SK-N-SH treated with all-trans-retinoic acid at 6 μM for 48 hours (cell line): ENCODE measurements at regions not wholly inside any gene's neighbourhood (a gene's known extent, or its start where the extent isn't known, plus 50 kb on each side); places are given as distances from the start of the nearest gene placed in this dataset.

Experiments
- ATAC-seq: fragments of 200-7000 bp; cut with Tn5 transposase; 3 replicates; pipeline ENCODE4 v1.9.1; 2020; ENCODE audit warnings: mild to moderate bottlenecking, moderate library complexity
- ARNTL ChIP-seq: fragments of 450-650 bp; formaldehyde crosslinking; IDR thresholded peaks from 2 replicates; pipeline ENCODE4 v1.5.0; 2020; ENCODE audit warnings: low read depth, mild to moderate bottlenecking, moderate library complexity, borderline replicate concordance
- BACH2 ChIP-seq: fragments of 250-450 bp; sonication (Bioruptor Pico); IDR thresholded peaks from 2 replicates; pipeline ENCODE4 v1.9.0; 2021; ENCODE audit warnings: mild to moderate bottlenecking, borderline replicate concordance
- CREB5 ChIP-seq: fragments of 250-450 bp; sonication (Bioruptor Pico); IDR thresholded peaks from 2 replicates; pipeline ENCODE4 v1.5.1; 2020; ENCODE audit warnings: low read depth, mild to moderate bottlenecking, moderate library complexity
- CSDC2 ChIP-seq: fragments of 250-450 bp; sonication (Bioruptor Pico); IDR thresholded peaks from 2 replicates; pipeline ENCODE4 v1.5.0; 2020; ENCODE audit warnings: mild to moderate bottlenecking, moderate library complexity
- ESRRG ChIP-seq: fragments of 250-450 bp; sonication (Bioruptor Pico); IDR thresholded peaks from 2 replicates; pipeline ENCODE4 v1.6.1; 2021; ENCODE audit warnings: mild to moderate bottlenecking
- GLIS3 ChIP-seq: fragments of 250-450 bp; sonication (Bioruptor Pico); IDR thresholded peaks from 2 replicates; pipeline ENCODE4 v1.5.0; 2020; ENCODE audit warnings: mild to moderate bottlenecking, moderate library complexity
- ISL1 ChIP-seq: fragments of 250-450 bp; sonication (Bioruptor Pico); IDR thresholded peaks from 2 replicates; pipeline ENCODE4 v2.1.2; 2022; ENCODE audit warnings: mild to moderate bottlenecking, moderate library complexity
- OSR1 ChIP-seq: fragments of 250-450 bp; sonication (Bioruptor Pico); IDR thresholded peaks from 2 replicates; pipeline ENCODE4 v1.8.0; 2022; ENCODE audit warnings: moderate library complexity, mild to moderate bottlenecking, inconsistent platforms
- POU6F1 ChIP-seq: fragments of 250-450 bp; sonication (Bioruptor Pico); IDR thresholded peaks from 2 replicates; pipeline ENCODE4 v1.8.0; 2021; ENCODE audit warnings: low read depth, mild to moderate bottlenecking, moderate library complexity, borderline replicate concordance
- PPARA ChIP-seq: fragments of 250-450 bp; sonication (Bioruptor Pico); IDR thresholded peaks from 2 replicates; pipeline ENCODE4 v1.5.0; 2020; ENCODE audit warnings: mild to moderate bottlenecking, borderline replicate concordance
- RARB ChIP-seq: fragments of 250-450 bp; sonication (Bioruptor Pico); IDR thresholded peaks from 2 replicates; pipeline ENCODE4 v1.8.0; 2021; ENCODE audit warnings: mild to moderate bottlenecking, moderate library complexity
- SNAI2 ChIP-seq: fragments of 250-450 bp; sonication (Bioruptor Pico); IDR thresholded peaks from 2 replicates; pipeline ENCODE4 v1.5.0; 2020; ENCODE audit warnings: mild to moderate bottlenecking, moderate library complexity
- TCF4 ChIP-seq: fragments of 250-450 bp; sonication (Bioruptor Pico); IDR thresholded peaks from 2 replicates; pipeline ENCODE4 v1.8.0; 2021; ENCODE audit warnings: mild to moderate bottlenecking, moderate library complexity, borderline replicate concordance
- TOX ChIP-seq: fragments of 250-450 bp; sonication (Bioruptor Pico); IDR thresholded peaks from 2 replicates; pipeline ENCODE4 v1.8.0; 2021; ENCODE audit warnings: mild to moderate bottlenecking, moderate library complexity, borderline replicate concordance
- ZC3H10 ChIP-seq: fragments of 250-450 bp; sonication (Bioruptor Pico); IDR thresholded peaks from 2 replicates; pipeline ENCODE4 v1.5.1; 2021; ENCODE audit warnings: mild to moderate bottlenecking, moderate library complexity
- ZFP3 ChIP-seq: fragments of 250-450 bp; sonication (Bioruptor Pico); IDR thresholded peaks from 2 replicates; pipeline ENCODE4 v1.5.0; 2020; ENCODE audit warnings: mild to moderate bottlenecking, moderate library complexity
- ZNF565 ChIP-seq: fragments of 450-650 bp; formaldehyde crosslinking; conservative IDR thresholded peaks from 2 replicates; pipeline ENCODE4 v1.5.0; 2020; ENCODE audit warnings: low read depth, mild to moderate bottlenecking, moderate library complexity
- ZNF70 ChIP-seq: fragments of 450-650 bp; formaldehyde crosslinking; IDR thresholded peaks from 2 replicates; pipeline ENCODE4 v1.5.0; 2020; ENCODE audit warnings: mild to moderate bottlenecking, moderate library complexity
- ZNF8 ChIP-seq: fragments of 450-650 bp; formaldehyde crosslinking; IDR thresholded peaks from 2 replicates; pipeline ENCODE4 v1.5.0; 2020; ENCODE audit warnings: mild to moderate bottlenecking, moderate library complexity
- TF ChIP-seq, protein P1 (sequence below): fragments of 250-450 bp; sonication (Bioruptor Pico); IDR thresholded peaks from 2 replicates; pipeline ENCODE4 v1.5.1; 2021; ENCODE audit warnings: mild to moderate bottlenecking, moderate library complexity
- TF ChIP-seq, protein P2 (sequence below): fragments of 250-450 bp; sonication (Bioruptor Pico); IDR thresholded peaks from 2 replicates; pipeline ENCODE4 v1.5.0; 2020; ENCODE audit warnings: mild to moderate bottlenecking, moderate library complexity

DNA sequence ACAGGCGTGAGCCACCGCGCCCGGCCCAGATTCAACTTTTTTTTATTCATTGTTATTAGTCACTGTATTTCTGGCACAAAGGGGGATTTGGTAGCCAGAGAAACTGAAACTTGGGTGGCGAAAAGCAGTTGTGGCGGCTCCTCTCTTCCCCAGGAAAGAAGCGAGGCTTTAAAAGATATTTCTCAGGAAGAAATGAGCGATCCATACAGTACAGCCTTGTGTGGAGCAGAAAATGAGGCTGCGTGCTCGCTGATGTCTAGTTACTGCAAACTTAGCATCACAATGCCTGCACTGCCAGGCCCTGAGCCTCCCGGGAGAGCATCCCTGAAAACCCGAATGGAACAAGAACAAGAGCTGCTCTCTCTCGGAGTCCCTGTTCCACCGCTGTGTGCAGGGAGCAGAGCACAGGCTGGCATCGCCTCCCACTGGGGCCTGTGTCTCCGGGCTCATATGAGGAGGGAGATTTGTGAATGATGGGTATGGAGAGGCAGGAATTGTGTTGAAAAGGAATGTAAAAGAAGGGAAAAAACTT lies 234.0 kb downstream of the ZNF516 start:
- ATAC-seq: no peak
- TF ChIP-seq OSR1 (CRISPR knock-in tag) (no peak), ESRRG (CRISPR knock-in tag) (no peak), ARNTL (no peak), ZNF8 (no peak), ISL1 (no peak), CSDC2 (CRISPR knock-in tag) (no peak), GLIS3 (CRISPR knock-in tag) (no peak), TCF4 (CRISPR knock-in tag) (no peak), RARB (CRISPR knock-in tag) (no peak), ZC3H10 (CRISPR knock-in tag) (no peak), ZFP3 (CRISPR knock-in tag) (no peak), CREB5 (no peak), BACH2 (CRISPR knock-in tag) (no peak)
- TF ChIP-seq, protein P1, sequence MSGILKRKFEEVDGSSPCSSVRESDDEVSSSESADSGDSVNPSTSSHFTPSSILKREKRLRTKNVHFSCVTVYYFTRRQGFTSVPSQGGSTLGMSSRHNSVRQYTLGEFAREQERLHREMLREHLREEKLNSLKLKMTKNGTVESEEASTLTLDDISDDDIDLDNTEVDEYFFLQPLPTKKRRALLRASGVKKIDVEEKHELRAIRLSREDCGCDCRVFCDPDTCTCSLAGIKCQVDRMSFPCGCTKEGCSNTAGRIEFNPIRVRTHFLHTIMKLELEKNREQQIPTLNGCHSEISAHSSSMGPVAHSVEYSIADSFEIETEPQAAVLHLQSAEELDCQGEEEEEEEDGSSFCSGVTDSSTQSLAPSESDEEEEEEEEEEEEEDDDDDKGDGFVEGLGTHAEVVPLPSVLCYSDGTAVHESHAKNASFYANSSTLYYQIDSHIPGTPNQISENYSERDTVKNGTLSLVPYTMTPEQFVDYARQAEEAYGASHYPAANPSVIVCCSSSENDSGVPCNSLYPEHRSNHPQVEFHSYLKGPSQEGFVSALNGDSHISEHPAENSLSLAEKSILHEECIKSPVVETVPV: no peak
- TF ChIP-seq, protein P2, sequence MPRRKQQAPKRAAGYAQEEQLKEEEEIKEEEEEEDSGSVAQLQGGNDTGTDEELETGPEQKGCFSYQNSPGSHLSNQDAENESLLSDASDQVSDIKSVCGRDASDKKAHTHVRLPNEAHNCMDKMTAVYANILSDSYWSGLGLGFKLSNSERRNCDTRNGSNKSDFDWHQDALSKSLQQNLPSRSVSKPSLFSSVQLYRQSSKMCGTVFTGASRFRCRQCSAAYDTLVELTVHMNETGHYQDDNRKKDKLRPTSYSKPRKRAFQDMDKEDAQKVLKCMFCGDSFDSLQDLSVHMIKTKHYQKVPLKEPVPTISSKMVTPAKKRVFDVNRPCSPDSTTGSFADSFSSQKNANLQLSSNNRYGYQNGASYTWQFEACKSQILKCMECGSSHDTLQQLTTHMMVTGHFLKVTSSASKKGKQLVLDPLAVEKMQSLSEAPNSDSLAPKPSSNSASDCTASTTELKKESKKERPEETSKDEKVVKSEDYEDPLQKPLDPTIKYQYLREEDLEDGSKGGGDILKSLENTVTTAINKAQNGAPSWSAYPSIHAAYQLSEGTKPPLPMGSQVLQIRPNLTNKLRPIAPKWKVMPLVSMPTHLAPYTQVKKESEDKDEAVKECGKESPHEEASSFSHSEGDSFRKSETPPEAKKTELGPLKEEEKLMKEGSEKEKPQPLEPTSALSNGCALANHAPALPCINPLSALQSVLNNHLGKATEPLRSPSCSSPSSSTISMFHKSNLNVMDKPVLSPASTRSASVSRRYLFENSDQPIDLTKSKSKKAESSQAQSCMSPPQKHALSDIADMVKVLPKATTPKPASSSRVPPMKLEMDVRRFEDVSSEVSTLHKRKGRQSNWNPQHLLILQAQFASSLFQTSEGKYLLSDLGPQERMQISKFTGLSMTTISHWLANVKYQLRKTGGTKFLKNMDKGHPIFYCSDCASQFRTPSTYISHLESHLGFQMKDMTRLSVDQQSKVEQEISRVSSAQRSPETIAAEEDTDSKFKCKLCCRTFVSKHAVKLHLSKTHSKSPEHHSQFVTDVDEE (CRISPR knock-in tag): no peak
- TF ChIP-seq, all 23 proteins: peak for 0

- no peak for TF ChIP-seq ZNF565 (CRISPR knock-in tag)
- ATAC-seq: no peak
Observed at GRCh38 chr18:76259711-76260110, 235.3 kb downstream of the ZNF516 start.

GRCh38 chr18:76259096-76259495 lies 235.9 kb downstream of the ZNF516 start:
- TF ChIP-seq SNAI2 (CRISPR knock-in tag) (no peak), ARNTL (no peak), ZNF70 (CRISPR knock-in tag) (no peak), PPARA (CRISPR knock-in tag) (no peak), ISL1 (no peak), RARB (CRISPR knock-in tag) (no peak), POU6F1 (CRISPR knock-in tag) (no peak), ZC3H10 (CRISPR knock-in tag) (no peak), TCF4 (CRISPR knock-in tag) (no peak), BACH2 (CRISPR knock-in tag) (no peak)
- TF ChIP-seq, protein P1: no peak
- TF ChIP-seq, all 23 proteins: peak for 0
- ATAC-seq: no peak

GRCh38 chr18:76258209-76258608 lies 236.8 kb downstream of the ZNF516 start:
- TF ChIP-seq ARNTL (no peak), ZNF8 (no peak), OSR1 (CRISPR knock-in tag) (no peak), PPARA (CRISPR knock-in tag) (no peak), ZNF70 (CRISPR knock-in tag) (no peak), ZC3H10 (CRISPR knock-in tag) (no peak), ESRRG (CRISPR knock-in tag) (no peak), TOX (CRISPR knock-in tag) (no peak)
- TF ChIP-seq, all 23 proteins: peak for 0
- no peak for ATAC-seq
